Sigmoid colon (tissue), 6 donors: ENCODE measurements at regions not wholly inside any gene's neighbourhood (a gene's known extent, or its start where the extent isn't known, plus 50 kb on each side); places are given as distances from the start of the nearest gene placed in this dataset.

Experiments used
- DNase-seq: peaks from one replicate; pipeline ENCODE4 v3.0.0-alpha.2; 2019
- H3K27ac ChIP-seq, 4 donors: fragments of 200-600 bp; sonication (generic); one replicate each; pipeline ENCODE4 v1.5.1; 2016 to 2019; ENCODE audit warnings: mild to moderate bottlenecking in 1 of 4
- H3K27me3 ChIP-seq, 3 donors: fragments of 200-600 bp; sonication (generic); one replicate each; pipeline ENCODE4 v1.5.1; 2019; ENCODE audit warnings: mild to moderate bottlenecking in 1 of 3
- H3K36me3 ChIP-seq, 4 donors: fragments of 200-600 bp; sonication (generic); one replicate each; pipeline ENCODE4 v1.5.1; 2016 to 2019
- H3K4me1 ChIP-seq, 4 donors: fragments of 200-600 bp; sonication (generic); one replicate each; pipeline ENCODE4 v1.5.1; 2017 to 2019
- H3K4me3 ChIP-seq, 4 donors: fragments of 200-600 bp; sonication (generic); one replicate each; pipeline ENCODE4 v1.5.1; 2017 to 2019; ENCODE audit warnings: mild to moderate bottlenecking in 2 of 4, moderate library complexity in 1 of 4
- H3K9me3 ChIP-seq, 4 donors: fragments of 200-600 bp in 3 of 4; sonication (generic) in 3 of 4; one replicate each; pipeline versions ENCODE4 v1.5.1 to v1.6.1; 2013 to 2019
- CTCF ChIP-seq, 4 experiments: fragments of 450-650 bp in 3 of 4; fragments of 200-600 bp in 1 of 4; IDR thresholded peaks; one replicate each; pipeline ENCODE4 v1.5.1; 2016 to 2019; ENCODE audit warnings: antibody characterized with exemption in 4 of 4, mild to moderate bottlenecking in 3 of 4, moderate library complexity in 2 of 4
- EP300 ChIP-seq, 4 donors: sonication (generic); formaldehyde crosslinking; IDR thresholded peaks; one replicate each; pipeline ENCODE4 v1.6.1; 2017; ENCODE audit warnings: antibody characterized with exemption in 4 of 4
- POLR2A ChIP-seq, 2 donors: fragments of 450-650 bp; IDR thresholded peaks; one replicate each; pipeline ENCODE4 v1.6.1; 2016; ENCODE audit warnings: antibody characterized with exemption in 2 of 2, mild to moderate bottlenecking in 2 of 2, moderate library complexity in 2 of 2
- POLR2AphosphoS5 ChIP-seq, 4 donors: sonication (generic); formaldehyde crosslinking; IDR thresholded peaks; one replicate each; pipeline ENCODE4 v1.6.1; 2017; ENCODE audit warnings: antibody characterized with exemption in 4 of 4
- WGBS, 2 donors: extraction: QIAGEN DNeasy Blood & Tissue Kit; methylation state at CpG; one replicate each; pipeline ENCODE4 v1.1.7; 2013; 5-methylcytosine and 5-hydroxymethylcytosine counted together
- intact Hi-C: fragments of 100-400 bp; cut with DNase I; formaldehyde crosslinking; loops from one replicate; pipeline ENCODE4 v1.15.1; 2023
- donor health status: healthy with polysubstance abuse.
- donor health status: healthy.

GRCh38 chr20:60507087-60507694 is 549.0 kb downstream of the CDH26 start:
- Histone ChIP-seq H3K27ac (no peak overlapping the region), H3K9me3 (no peaks in the 10 kb centered on the region), H3K36me3 (no peaks in the 10 kb centered on the region), H3K27me3 (no peaks in the 10 kb centered on the region), H3K4me3 (no peak overlapping the region), H3K4me1 (no peaks in the 10 kb centered on the region)
- no peak for TF ChIP-seq CTCF (IDR thresholded peaks at IDR 0.05)
- no peak for TF ChIP-seq POLR2AphosphoS5 (IDR thresholded peaks at IDR 0.05)
- no peak for TF ChIP-seq POLR2A (IDR thresholded peaks at IDR 0.05)
- no peak for TF ChIP-seq EP300 (IDR thresholded peaks at IDR 0.05)
- intact Hi-C loops: no loop called here
- 59 to 66% methylated on average over 9 of the region's 9 CpGs for WGBS, 2 donors
- DNase-seq: no peak

DNA sequence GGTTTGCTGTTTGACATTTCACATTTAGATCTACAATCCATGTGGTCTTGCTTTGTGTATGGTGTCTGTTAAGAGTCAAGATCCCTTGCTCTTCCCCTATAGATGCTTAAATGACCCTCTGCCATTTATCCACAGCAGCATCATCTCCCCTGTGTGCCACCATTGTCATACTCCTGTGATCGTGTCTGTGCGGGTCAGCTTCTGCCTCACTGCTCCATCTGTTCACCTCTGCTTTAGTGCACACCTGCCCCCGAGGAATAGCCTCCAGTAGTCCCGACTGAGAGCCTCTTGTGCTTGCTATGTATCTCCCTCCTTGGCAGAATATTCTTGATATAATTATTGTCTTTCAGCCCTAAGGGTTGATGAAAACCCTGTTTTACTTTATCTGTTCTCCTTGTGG is 551.2 kb downstream of the CDH26 start:
- intact Hi-C loops: no loop called here
- Histone ChIP-seq H3K9me3 (no peaks in the 10 kb centered on the region), H3K27ac (no peak overlapping the region), H3K4me3 (no peak overlapping the region), H3K36me3 (no peaks in the 10 kb centered on the region), H3K4me1 (no peaks in the 10 kb centered on the region), H3K27me3 (no peaks in the 10 kb centered on the region)
- 78 to 83% methylated on average over 4 of the region's 4 CpGs for WGBS, 2 donors
- DNase-seq: no peak
- TF ChIP-seq POLR2AphosphoS5 (IDR thresholded peaks at IDR 0.05) (no peak), POLR2A (IDR thresholded peaks at IDR 0.05) (no peak), CTCF (IDR thresholded peaks at IDR 0.05) (no peak), EP300 (IDR thresholded peaks at IDR 0.05) (no peak)

GRCh38 chr20:60510356-60510755 is 552.1 kb downstream of the CDH26 start:
- no peak overlapping the region for H3K27ac ChIP-seq
- H3K4me3 ChIP-seq: no peak overlapping the region
- DNase-seq: no peak
- H3K36me3 ChIP-seq: no peaks in the 10 kb centered on the region
- 51 to 60% methylated on average over 4 of the region's 4 CpGs for WGBS, 2 donors
- no peaks in the 10 kb centered on the region for H3K27me3 ChIP-seq
- intact Hi-C loops: no loop called here
- no peaks in the 10 kb centered on the region for H3K4me1 ChIP-seq
- no peak for TF ChIP-seq POLR2A (IDR thresholded peaks at IDR 0.05)
- TF ChIP-seq POLR2AphosphoS5 (IDR thresholded peaks at IDR 0.05): no peak
- no peak for TF ChIP-seq CTCF (IDR thresholded peaks at IDR 0.05)
- TF ChIP-seq EP300 (IDR thresholded peaks at IDR 0.05): no peak
- H3K9me3 ChIP-seq: no peaks in the 10 kb centered on the region

GRCh38 chr20:60512443-60512842 is 554.2 kb downstream of the CDH26 start:
- no peaks in the 10 kb centered on the region for H3K27me3 ChIP-seq
- H3K9me3 ChIP-seq: no peaks in the 10 kb centered on the region
- H3K27ac ChIP-seq: no peak overlapping the region
- TF ChIP-seq EP300 (IDR thresholded peaks at IDR 0.05): no peak
- TF ChIP-seq POLR2A (IDR thresholded peaks at IDR 0.05): no peak
- no peak for TF ChIP-seq POLR2AphosphoS5 (IDR thresholded peaks at IDR 0.05)
- no peak for TF ChIP-seq CTCF (IDR thresholded peaks at IDR 0.05)
- no peaks in the 10 kb centered on the region for H3K4me1 ChIP-seq
- intact Hi-C loops: no loop called here
- H3K36me3 ChIP-seq: no peaks in the 10 kb centered on the region
- no peak overlapping the region for H3K4me3 ChIP-seq
- WGBS, 2 donors: 82 to 89% methylated on average over 4 of the region's 4 CpGs
- no peak for DNase-seq

DNA sequence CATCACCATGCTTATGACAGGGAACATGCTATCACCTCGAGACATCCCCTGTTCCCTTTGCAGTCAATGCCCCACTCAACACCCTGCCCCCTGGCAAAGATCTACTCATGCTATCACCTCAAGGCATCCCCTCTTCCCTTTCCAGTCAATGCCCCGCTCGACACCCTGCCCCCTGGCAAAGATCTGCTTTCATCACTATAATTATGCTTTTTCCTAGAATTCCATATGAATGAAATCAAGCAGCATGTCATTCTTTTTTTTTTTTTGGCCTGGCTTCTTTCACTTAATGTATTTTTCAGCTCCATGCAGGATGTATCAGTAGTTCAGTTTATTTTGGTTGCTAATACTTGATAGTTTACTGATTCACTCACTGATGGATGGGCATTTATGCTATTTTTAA is 554.9 kb downstream of the CDH26 start:
- intact Hi-C loops: no loop called here
- H3K27me3 ChIP-seq: no peaks in the 10 kb centered on the region
- TF ChIP-seq CTCF (IDR thresholded peaks at IDR 0.05) (no peak), EP300 (IDR thresholded peaks at IDR 0.05) (no peak), POLR2AphosphoS5 (IDR thresholded peaks at IDR 0.05) (no peak), POLR2A (IDR thresholded peaks at IDR 0.05) (no peak)
- no peaks in the 10 kb centered on the region for H3K4me1 ChIP-seq
- no peaks in the 10 kb centered on the region for H3K9me3 ChIP-seq
- no peak overlapping the region for H3K4me3 ChIP-seq
- H3K36me3 ChIP-seq: no peaks in the 10 kb centered on the region
- WGBS, 2 donors: 65 to 78% methylated on average over 3 of the region's 3 CpGs
- DNase-seq: no peak
- H3K27ac ChIP-seq: no peak overlapping the region
